NCI-H748 (cell line): ENCODE measurements at regions not wholly inside any gene's neighbourhood (a gene's known extent, or its start where the extent isn't known, plus 50 kb on each side); places are given as distances from the start of the nearest gene placed in this dataset.

ENCODE experiments used
- DNase-seq: peaks from one replicate; lab custom pipeline; 2025; ENCODE audit not compliant: unreplicated experiment; lab: John Stamatoyannopoulos, UW

DNA sequence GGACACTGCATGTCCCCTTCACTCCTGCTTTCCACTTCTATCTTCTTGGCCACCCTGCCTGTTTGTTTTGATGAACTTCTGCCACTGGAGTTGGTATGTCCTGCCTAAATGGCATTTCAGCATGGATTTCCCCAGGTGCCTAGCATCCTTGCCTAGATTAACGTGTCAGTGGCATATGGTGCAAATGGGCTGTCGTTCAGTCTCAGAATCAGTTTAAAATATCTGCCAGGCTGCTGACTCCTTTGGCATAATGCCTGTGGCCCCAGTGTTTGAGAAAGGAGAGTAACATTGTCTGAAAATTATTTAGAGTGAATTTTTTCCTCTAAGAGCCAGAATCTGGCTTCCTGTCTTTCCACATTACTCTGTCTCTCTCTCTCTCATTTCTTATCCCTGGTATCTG, 64.9 kb upstream of the BARHL2 start:
- no peak for DNase-seq

DNA sequence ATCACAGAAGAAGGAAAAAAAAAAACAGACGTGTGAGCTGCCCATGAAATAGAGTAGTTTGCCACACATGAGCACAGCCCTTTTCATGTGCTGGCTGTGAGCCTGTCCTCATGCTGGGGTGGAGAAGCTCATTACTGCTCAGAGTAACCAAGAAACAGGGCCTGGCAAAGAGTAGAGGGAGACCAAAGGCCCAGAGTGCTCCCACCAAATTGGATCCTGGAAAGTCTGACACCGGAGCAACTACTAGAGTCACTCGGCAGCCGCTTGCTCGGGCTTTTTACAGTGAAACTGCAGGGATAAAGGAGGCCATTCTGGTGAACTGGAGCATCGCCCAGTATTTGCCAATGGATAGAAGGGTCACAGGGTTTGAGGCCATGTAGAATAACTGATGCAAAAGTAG, 64.4 kb upstream of the BARHL2 start:
- DNase-seq, result no peak

DNA sequence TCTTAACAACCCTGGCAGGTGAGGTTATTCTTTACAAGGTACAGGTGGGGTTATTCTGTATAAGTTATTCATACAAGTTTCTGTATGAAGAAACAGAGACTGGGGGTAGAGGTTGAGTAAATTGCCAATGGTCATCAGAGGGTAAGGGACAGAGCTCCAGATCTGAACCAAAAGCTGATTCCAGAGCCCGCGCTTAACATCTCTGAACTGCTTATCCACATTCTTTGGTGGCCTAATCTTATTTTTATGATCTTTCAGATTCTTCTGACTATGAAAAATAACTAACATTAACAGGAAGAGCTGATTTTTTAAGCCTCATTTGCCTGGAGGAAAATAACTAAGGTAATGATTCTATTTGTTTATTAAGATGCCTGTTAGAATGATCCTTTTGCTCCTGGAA, 63.9 kb upstream of the BARHL2 start:
- no peak for DNase-seq

DNA sequence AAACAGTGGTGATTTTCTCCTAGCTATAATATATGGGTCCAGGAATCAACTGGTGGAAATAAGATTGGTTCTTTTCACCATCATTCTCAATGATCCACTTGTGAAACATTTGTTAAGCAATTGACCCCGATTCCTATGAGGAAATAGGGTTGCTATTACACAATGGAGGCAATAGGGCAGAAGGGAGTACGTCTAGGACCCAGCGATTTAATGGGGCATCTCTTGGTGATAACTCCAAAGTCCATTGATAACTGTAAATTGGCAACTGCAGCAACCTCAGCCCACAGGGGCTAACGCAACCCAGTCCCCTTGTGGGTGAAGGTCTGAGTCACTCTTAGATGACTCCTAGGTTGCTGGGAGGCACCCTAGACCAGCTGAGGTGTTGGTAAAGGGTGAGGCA, 62.5 kb upstream of the BARHL2 start:
- no peak for DNase-seq

DNA sequence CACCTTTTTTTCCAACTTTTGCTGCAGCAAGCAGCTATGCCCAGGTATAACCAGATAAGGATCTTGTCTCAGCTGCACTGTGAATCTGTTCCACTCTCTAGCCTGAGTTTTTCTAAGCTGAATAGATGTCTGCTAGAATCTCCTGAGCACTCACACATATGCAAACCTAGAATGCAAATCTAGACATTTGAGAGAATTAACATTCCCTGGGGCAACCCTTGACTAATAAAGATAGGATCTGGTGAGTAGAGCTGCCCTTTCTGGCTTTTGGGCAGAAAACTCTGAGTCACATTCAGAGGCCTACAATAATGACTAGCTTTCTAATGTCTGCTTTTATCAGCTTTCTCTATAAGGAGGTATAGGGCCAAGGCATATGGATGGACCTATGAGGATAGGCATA, 61.4 kb upstream of the BARHL2 start:
- no peak for DNase-seq

DNA sequence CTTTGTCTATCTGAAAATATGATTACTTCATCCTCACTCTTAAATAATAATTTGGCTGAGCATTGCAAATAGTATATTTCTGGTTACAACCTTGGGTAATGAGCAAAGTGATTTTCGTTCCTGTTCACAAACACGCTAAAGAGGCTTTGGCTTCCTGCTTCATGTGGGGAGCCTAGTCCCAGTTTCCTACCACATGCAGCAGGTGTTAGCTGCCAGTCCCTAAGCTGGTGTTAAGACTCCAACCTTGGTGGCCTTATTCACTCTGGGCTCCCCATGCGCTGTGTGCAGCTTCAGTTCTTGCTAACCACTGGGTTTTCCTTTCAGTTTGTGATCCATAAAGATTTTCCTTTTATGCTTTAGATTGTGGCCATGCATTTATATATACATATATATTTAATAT, 56.7 kb upstream of the BARHL2 start:
- no peak for DNase-seq

DNA sequence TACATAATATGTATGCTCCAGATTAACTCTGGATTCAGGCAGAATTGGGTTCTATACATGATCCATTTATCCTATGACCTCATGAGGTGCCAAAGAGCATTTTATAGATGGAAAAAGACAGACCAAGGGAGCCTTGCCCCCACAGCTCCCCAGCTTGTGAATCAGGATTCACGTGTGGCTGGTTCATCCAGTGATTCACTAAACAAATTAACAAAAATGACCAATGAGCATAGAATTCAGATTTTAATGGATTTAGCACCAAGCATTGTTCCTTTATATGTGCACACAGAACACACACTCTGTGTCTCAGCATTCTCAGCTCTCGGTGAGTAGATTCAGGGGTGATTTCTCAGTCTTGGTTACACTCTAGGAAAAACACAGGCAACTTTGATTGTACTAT, 51.7 kb upstream of the BARHL2 start:
- DNase-seq, result no peak

DNA sequence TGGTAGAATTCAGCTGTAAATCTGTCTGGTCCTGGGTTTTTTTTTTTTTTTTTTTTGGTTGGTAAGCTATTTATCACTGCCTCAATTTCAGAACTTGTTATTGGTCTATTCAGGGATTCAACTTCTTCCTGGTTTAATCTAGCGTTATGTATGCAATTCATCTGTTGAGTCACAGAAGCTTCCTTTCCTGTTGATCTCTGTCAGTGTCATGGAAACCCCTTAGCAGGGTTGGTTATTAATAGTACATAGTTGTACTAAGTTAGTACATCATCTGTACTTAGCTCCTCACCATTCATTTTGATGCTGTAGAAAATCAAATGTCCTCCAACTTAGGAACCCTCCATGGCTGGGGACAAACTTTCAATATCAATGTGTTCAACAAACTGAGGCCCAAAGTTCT, 51.0 kb upstream of the BARHL2 start:
- DNase-seq, result no peak
